Stimulated activated memory B cell treated with anti-CD40 and anti-IgM and Interleukin-4, amounts not matched to agents 10 μg/mL and 1 μg/mL and 100 μg/mL, for 72 hours (primary cell): ENCODE measurements at regions not wholly inside any gene's neighbourhood (a gene's known extent, or its start where the extent isn't known, plus 50 kb on each side); places are given as distances from the start of the nearest gene placed in this dataset.

Experiments used
- ATAC-seq: fragments of 150-1000 bp; cut with Tn5 transposase; 2 replicates; pipeline ENCODE4 v1.10.0; 2021
- H3K27ac Mint-ChIP-seq: one replicate; pipeline ENCODE4 v1.8.0; 2022; ENCODE audit warnings: mild to moderate bottlenecking, mixed read lengths
- H3K27me3 Mint-ChIP-seq: one replicate; pipeline ENCODE4 v1.8.0; 2022; ENCODE audit warnings: mixed read lengths
- H3K36me3 Mint-ChIP-seq: one replicate; pipeline ENCODE4 v1.8.0; 2022; ENCODE audit warnings: mixed read lengths
- H3K4me1 Mint-ChIP-seq: one replicate; pipeline ENCODE4 v1.8.0; 2022; ENCODE audit warnings: mixed read lengths
- H3K4me3 Mint-ChIP-seq: one replicate; pipeline ENCODE4 v1.8.0; 2022; ENCODE audit warnings: mild to moderate bottlenecking, moderate library complexity, mixed read lengths
- H3K9me3 Mint-ChIP-seq: one replicate; pipeline ENCODE4 v1.8.0; 2022; ENCODE audit warnings: mixed read lengths

GRCh38 chr9:126556560-126557250, 57.0 kb upstream of the LMX1B start:
- Mint-ChIP-seq H3K27ac (no peak overlapping the region), H3K36me3 (no peaks in the 10 kb centered on the region), H3K4me3 (no peak overlapping the region), H3K27me3 (peaks cover 26% of the 10 kb centered on the region), H3K9me3 (no peaks in the 10 kb centered on the region), H3K4me1 (no peaks in the 10 kb centered on the region)
- no peak for ATAC-seq

DNA sequence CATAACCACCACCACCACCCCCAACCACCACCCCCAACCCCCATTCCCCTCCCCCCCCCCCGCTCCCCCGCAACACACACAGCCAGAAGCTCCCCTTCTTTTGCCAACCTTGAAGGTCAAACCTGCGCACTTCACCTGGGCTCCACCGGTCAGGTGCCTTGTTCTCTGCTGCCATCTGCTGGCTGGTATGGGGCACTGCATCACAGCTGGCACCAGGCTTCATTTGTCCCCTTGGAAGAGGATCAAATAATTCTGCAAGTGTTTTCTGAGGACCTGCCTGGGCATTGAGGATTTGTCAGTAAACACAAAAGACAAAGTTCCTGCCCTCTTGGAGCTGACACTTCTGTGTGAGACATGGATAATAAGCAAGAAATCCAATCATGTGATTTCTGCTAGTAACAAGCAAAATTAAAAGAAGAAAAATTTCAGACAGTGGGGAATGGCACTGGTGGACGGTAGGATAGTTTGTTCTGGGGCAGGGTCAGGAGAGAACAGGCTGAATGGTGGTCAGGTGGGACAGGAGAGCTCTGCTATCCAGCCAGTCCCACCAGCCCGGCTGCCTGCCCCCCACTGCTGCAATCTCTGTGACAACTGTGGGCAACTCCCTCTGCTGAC, 55.6 kb upstream of the LMX1B start:
- no peaks in the 10 kb centered on the region for H3K9me3 Mint-ChIP-seq
- no peaks in the 10 kb centered on the region for H3K4me1 Mint-ChIP-seq
- no peak overlapping the region for H3K27ac Mint-ChIP-seq

DNA sequence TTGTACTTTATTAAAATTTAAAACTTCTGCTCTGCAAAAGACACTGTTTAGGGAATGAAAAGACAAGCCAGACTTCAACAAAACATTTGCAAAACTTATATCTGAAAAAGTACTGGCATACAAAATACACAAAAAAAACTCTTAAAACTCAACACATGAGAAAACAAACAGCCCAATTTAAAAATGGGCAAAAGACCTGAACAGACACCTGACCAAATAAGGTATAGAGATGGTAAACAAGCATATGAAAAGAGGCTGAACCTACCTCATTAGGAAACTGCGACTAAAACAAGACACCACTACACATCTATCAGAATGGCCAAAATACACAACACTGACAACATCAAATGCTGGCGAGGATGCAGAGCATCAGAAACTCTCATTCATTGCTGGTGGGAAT, 54.4 kb upstream of the LMX1B start:
- Mint-ChIP-seq H3K27ac (no peak overlapping the region), H3K4me3 (no peak overlapping the region), H3K9me3 (no peaks in the 10 kb centered on the region), H3K4me1 (no peaks in the 10 kb centered on the region), H3K36me3 (no peaks in the 10 kb centered on the region), H3K27me3 (peaks cover 46% of the 10 kb centered on the region)
- no peak for ATAC-seq

More for the DNA sequence above, 55.6 kb upstream of the LMX1B start:
- ATAC-seq: peak; percentile 80
- Mint-ChIP-seq H3K4me3 (no peak overlapping the region), H3K36me3 (no peaks in the 10 kb centered on the region), H3K27me3 (peaks cover 35% of the 10 kb centered on the region)

DNA sequence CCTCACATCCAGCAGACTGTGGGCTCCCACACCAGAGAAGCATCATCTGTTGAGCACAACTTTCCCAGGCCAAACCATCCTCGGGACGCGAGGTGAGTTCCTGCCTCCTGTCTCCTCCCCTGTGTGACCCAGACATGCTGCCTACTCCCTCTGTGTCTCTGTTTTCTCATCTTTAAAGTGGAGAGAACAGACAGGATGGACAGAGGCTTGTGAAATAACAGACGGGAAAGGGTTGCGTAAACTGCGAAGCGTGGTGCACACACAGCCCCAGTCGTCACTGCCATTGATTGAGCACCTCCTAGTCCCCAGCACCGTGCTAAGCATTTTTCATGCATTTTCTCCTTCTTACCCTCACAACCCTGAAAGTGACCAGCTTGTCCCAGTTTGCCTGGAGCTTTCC, 52.1 kb upstream of the LMX1B start:
- Mint-ChIP-seq H3K36me3 (no peaks in the 10 kb centered on the region), H3K27ac (no peak overlapping the region), H3K4me1 (no peaks in the 10 kb centered on the region), H3K4me3 (no peak overlapping the region), H3K9me3 (no peaks in the 10 kb centered on the region), H3K27me3 (peaks cover 69% of the 10 kb centered on the region)
- ATAC-seq: no peak

DNA sequence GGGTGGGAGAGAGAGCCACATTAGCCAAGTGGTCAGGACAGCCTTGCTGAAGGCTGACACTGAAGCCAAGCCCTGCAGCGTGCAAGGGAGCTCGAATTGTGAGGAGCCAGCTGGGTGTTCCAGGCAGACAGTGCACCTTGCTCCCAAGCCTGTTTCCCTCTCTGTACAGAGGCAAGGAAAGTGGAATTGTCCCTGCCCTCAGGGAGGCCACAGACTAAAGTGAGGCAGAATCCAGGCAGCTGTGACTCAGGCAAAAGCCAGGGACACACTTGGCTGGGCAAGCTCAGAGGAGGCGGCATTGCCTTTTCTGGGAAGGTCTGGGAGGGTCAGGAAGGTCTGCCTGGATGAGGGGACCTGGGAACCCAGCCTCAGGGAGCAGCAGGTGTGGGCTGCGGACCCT, 50.2 kb upstream of the LMX1B start:
- Mint-ChIP-seq H3K27ac (no peak overlapping the region), H3K9me3 (no peaks in the 10 kb centered on the region)

More for the DNA sequence above, 50.2 kb upstream of the LMX1B start:
- no peak for ATAC-seq
- no peaks in the 10 kb centered on the region for H3K4me1 Mint-ChIP-seq
- H3K4me3 Mint-ChIP-seq: no peak overlapping the region
- H3K36me3 Mint-ChIP-seq: no peaks in the 10 kb centered on the region
- peaks cover 65% of the 10 kb centered on the region for H3K27me3 Mint-ChIP-seq
